ENCODE measurements at regions not wholly inside any gene's neighbourhood (a gene's known extent, or its start where the extent isn't known, plus 50 kb on each side); places are given as distances from the start of the nearest gene placed in this dataset.
A peak's percentile ranks its signal among the peaks of the same experiment; 100 is the strongest.
"Not testable (repeated sequence)": the region's sequence is repeated elsewhere in the genome, so short reads cannot be mapped to it uniquely, and the experiment has no call there.

DNA sequence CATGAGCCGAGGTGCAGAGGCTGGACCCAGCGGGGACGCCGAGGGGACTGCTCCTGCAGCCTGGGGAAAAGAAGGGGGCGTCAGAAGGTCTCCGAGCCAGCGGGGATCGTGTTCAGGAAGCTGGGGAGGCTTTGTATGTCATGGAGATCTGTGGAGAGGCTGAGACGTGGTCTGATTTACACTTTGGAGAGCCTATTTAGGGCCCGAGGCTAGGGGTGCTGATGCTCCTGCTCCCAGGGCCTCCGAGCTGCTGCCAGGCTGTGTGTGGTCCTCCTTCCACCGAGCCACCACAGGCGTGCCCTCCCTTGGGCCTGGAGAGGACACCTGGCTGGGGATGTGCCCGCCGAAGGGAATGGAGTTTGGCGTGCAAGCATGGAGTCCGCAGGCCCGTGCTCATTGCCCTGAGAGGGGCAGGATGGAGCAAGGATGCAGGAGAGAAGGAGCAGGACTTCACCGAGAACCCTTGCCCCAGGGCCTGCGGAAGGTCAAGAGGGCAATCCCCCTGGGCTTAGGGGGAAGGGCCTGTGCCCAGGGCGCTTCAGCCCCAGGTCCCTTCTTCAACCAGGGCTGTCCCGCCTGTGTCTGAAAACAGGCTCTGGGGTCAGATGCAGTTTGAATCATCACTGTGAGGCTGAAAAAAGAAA, 252.5 kb downstream of the VAPA start:
- ATAC-seq (peak; percentile 15), DNase-seq (no peak)
- Mint-ChIP-seq H3K27me3 (no peaks in the 10 kb centered on the region), H3K4me1 (no peaks in the 10 kb centered on the region), H3K27ac (no peak overlapping the region), H3K9me3 (no peaks in the 10 kb centered on the region), H3K4me3 (no peak overlapping the region)

DNA sequence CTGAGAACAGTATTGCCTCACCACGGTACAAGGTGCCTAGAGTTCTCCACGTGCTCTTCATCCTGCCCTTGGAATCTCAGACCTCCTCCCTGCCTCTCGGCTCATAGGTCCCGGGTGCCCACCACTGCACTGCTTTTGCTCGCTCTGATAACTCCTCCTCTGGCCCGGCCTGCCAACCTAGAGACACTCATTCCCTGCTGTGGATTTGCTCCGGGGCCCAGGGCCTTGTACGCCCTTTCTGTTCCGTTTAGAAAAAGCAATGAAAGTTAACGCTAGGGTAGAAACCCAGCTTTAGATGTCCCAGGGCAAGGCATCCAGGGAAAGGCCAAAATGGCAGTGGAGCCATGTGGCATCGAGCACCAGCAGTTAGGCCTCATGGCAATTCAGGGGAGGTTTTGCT, 253.9 kb downstream of the VAPA start:
- H3K4me3 Mint-ChIP-seq = no peak overlapping the region
- H3K27me3 Mint-ChIP-seq = no peaks in the 10 kb centered on the region
- ATAC-seq = no peak
- H3K4me1 Mint-ChIP-seq = no peaks in the 10 kb centered on the region
- DNase-seq = no peak
- H3K9me3 Mint-ChIP-seq = no peaks in the 10 kb centered on the region
- H3K27ac Mint-ChIP-seq = peak overlapping the region in 1 of 2 donors; percentile 62

DNA sequence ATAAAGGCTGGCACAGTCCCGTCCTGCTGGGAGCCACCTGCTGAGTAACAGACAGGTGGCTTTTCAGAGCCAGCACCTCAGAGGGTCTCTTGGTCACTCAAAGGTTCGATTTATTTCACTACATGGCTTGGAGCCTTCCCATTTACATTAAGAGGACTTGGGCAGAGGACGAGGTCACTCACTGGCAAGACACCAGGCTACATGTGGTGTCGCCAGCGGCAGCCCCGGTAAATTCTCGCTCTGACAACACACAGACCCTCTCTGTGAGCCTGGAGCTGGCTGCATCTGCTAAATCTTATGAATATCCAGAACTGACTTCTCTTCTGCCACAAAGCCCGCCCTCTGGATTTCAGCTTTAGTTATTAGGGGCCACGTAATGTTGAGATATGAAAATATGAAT, 254.7 kb downstream of the VAPA start:
- ATAC-seq (no peak), DNase-seq (no peak)
- no peaks in the 10 kb centered on the region for H3K9me3 Mint-ChIP-seq
- H3K27me3 Mint-ChIP-seq = no peaks in the 10 kb centered on the region
- no peaks in the 10 kb centered on the region for H3K4me1 Mint-ChIP-seq
- no peak overlapping the region for H3K27ac Mint-ChIP-seq
- H3K4me3 Mint-ChIP-seq = no peak overlapping the region

DNA sequence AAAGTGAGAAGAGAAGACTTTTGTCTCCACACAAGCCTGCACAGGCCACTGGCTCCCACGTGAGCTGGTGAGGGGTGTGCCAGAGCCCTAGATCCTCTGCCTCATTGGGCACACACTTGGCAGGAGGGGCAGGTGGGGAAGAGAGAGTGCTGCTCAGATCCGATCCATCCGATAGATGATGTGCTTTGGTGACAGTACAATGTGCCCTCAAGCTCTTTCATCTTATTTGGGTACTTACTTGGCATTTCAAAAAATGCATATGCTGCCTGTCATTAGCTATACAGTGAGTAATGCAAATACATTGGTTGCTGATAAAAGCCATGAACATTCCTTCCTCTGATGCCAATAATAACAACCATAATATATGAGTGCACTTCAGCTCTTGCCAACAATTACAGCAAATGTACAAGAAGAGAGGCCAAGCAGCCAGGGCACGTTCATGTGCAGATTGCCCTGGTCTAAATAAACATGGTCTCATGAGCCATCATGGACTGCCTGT, 255.3 kb downstream of the VAPA start:
- Mint-ChIP-seq H3K4me3 (no peak overlapping the region), H3K9me3 (no peaks in the 10 kb centered on the region), H3K27ac (peak overlapping the region in 1 of 2 donors; percentile 73), H3K4me1 (no peaks in the 10 kb centered on the region), H3K27me3 (no peaks in the 10 kb centered on the region)
- no peak for DNase-seq
- no peak for ATAC-seq

DNA sequence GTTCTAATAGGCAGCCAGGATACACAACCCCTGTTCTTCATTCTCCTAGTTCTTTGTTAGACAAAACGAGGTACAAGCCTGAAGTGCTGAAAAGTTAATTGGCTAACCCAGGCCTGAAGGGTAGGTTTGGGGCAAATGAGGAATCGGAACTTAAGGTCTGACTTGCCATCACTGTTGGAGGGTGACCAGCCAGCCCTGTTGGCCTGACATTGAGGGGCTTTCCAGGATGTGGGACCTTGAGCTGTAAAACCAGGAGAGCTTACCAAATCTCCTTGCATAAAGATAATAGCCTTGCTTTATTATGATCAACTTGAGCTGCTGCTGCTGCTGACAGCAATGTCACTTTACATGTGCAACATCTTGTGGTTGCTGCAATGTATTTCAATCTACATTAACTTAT, 256.0 kb downstream of the VAPA start:
- DNase-seq = no peak
- no peak overlapping the region for H3K4me3 Mint-ChIP-seq
- H3K4me1 Mint-ChIP-seq = no peaks in the 10 kb centered on the region
- no peaks in the 10 kb centered on the region for H3K27me3 Mint-ChIP-seq
- no peak for ATAC-seq
- no peak overlapping the region for H3K27ac Mint-ChIP-seq
- H3K9me3 Mint-ChIP-seq = no peaks in the 10 kb centered on the region

DNA sequence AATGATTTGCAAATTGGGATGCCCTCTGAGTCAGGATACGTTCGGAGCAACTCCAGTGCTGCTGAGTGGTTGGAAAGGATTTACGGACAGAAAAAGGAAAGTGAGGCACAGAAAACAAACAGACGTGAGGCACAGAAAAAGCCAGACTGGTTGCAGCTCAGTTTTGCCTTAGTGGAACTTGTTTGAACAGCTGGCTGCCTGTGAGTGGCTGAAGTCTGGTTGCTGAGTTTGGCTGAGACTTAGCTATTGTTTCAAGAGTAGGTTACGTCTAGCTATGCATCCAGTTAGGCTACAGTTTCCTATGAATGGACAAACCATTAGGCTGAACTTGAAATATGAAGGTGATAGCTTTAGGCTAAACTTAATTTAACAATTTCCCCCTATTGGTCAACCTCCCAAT, 256.6 kb downstream of the VAPA start:
- Mint-ChIP-seq H3K27me3 (peaks cover under 1% of the 10 kb centered on the region), H3K4me1 (no peaks in the 10 kb centered on the region), H3K4me3 (no peak overlapping the region), H3K27ac (no peak overlapping the region), H3K9me3 (no peaks in the 10 kb centered on the region)
- DNase-seq (no peak), ATAC-seq (no peak)

DNA sequence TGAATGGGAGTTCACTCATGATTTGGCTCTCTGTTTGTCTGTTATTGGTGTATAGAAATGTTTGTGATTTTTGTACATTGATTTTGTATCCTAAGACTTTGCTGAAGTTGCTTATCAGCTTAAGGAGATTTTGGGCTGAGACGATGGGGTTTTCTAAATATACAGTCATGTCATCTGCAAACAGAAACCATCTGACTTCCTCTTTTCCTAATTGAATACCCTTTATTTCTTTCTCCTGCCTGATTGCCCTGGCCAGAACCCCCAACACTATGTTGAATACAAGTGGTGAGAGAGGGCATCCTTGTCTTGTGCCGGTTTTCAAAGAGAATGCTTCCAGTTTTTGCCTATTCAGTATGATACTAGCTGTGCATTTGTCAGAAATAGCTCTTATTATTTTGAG, 261.5 kb downstream of the VAPA start:
- not testable (repeated sequence) for H3K4me3 Mint-ChIP-seq, ATAC-seq, H3K27ac Mint-ChIP-seq, DNase-seq
- Mint-ChIP-seq H3K27me3 (peaks cover 22% of the 10 kb centered on the region), H3K4me1 (peaks cover 16% of the 10 kb centered on the region), H3K9me3 (peaks cover 4 to 30% of the 10 kb centered on the region in 2 donors)

DNA sequence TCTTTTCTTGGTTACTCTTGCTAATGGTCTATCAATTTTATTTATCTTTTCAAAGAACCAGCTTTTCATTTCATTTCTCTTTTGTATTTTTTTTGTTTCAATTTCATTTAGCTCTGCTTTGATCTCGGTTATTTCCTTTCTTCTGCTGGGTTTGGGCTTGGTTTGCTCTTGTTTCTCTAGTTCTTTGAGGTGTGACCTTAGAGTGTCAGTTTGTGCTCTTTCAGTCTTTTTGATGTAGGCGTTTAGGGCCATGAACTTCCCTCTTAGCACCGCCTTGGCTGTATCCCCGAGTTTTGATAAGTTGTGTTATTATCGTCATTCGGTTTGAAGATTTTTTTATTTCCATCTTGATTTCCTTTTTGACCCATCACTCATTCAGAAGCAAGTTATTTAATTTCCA, 265.5 kb downstream of the VAPA start:
- not testable (repeated sequence) for H3K27ac Mint-ChIP-seq, ATAC-seq
- Mint-ChIP-seq H3K27me3 (peaks cover 22% of the 10 kb centered on the region), H3K4me3 (peak overlapping the region in 1 of 2 donors; percentile 2), H3K9me3 (peaks cover 8 to 52% of the 10 kb centered on the region in 2 donors), H3K4me1 (peaks cover 17% of the 10 kb centered on the region)
- DNase-seq = peak in 1 of 2 donors; percentile 3

DNA sequence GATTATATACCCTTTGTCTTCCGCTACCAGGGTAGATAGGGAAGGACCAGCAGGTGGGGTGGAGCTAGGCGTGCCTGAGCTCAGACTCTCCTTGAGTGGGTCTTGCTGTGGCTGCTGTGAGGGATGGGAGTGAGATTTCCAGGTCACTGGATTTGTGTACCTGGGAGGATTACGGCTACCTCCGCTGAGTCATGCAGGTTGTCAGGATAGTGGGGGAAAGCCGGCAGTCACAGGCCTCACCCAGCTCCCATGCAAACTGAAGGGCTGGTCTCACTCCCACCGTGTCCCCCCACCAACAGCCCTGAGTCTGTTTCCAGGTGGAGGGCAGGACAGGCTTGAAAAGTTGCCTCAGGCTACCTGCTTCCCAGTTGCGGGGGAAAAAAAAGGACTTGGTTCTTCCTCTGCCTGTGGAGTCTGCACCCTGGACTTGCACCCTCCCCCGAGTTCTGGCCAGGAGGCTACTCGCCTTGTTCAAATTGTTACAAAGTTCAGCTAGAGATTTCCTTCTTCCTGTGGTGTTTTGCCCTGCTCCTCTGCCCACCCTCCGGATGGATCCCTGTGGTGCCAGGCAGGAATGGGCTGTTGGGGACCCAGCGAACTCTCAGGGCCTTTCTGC, 268.3 kb downstream of the VAPA start:
- no peak for ATAC-seq
- peaks cover 4% of the 10 kb centered on the region for H3K27me3 Mint-ChIP-seq
- H3K27ac Mint-ChIP-seq = no peak overlapping the region
- no peak for DNase-seq
- H3K4me3 Mint-ChIP-seq = no peak overlapping the region
- H3K4me1 Mint-ChIP-seq = peaks cover 23% of the 10 kb centered on the region
- H3K9me3 Mint-ChIP-seq = peaks cover 4 to 45% of the 10 kb centered on the region in 2 donors

DNA sequence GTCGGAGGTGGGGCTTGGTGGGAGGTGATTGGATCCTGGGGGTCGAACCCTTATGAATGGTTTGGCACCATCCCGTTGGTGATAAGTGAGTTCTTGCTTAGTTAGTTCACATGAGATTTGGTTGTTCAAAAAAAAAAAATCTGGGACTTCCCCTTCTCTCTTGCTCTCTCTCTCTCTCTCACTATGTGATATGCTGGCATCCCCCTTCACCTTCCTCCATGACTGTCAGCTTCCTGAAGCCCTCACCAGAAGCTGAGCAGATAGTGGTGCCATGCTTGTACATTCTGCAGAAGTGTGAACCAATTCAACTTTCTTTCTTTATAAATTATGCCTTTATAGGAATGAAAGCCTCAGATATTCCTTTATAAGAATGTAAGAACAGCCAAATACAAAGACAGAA, 269.7 kb upstream of the APCDD1 start:
- Mint-ChIP-seq H3K27me3 (no peaks in the 10 kb centered on the region), H3K4me1 (peaks cover 12% of the 10 kb centered on the region), H3K9me3 (peaks cover 4 to 22% of the 10 kb centered on the region in 2 donors), H3K27ac (no peak overlapping the region), H3K4me3 (no peak overlapping the region)
- no peak for DNase-seq
- ATAC-seq = no peak

DNA sequence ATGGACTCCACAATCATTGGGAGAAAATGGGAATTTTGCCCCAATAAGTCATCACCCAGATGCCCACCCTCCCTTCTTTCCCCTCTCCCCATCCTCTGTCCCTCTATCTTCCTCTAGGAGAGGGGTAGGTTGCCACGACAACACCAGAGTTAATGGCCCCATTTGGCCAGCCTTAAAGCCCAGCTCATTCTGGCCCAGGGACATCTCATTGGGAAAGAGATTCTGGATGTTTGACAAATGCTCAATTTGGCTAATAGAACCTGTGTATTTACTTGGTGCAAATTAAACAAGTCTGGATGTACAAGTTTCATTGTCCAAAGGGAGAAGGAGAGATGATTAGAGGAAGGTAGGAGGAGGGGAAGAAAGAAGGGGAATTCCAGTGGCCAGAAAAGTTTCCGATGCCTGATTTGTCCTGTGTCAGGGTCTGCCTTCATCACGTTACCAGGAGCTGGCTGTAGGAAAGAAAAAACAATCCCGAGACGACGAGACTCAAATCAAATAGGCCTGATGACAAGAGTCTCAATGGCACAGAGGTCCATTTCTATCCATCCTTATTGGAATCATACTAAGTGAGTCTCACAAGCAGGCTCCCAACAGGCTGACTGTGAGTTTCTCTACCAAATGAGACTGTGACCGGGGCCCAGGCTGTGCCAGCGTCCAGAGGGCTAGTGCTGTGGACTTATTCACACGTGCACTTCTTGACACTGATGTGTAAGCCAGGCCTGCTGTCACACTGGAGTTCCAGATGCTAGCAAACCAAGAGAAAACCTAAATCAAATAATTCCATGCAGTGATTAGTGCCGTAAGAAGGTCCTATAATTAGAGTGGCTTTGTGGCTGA, 265.2 kb upstream of the APCDD1 start:
- H3K27ac Mint-ChIP-seq = no peak overlapping the region
- H3K4me1 Mint-ChIP-seq = peaks cover 6% of the 10 kb centered on the region
- no peak for DNase-seq
- ATAC-seq = no peak
- no peaks in the 10 kb centered on the region for H3K27me3 Mint-ChIP-seq
- no peaks in the 10 kb centered on the region for H3K9me3 Mint-ChIP-seq
- no peak overlapping the region for H3K4me3 Mint-ChIP-seq

DNA sequence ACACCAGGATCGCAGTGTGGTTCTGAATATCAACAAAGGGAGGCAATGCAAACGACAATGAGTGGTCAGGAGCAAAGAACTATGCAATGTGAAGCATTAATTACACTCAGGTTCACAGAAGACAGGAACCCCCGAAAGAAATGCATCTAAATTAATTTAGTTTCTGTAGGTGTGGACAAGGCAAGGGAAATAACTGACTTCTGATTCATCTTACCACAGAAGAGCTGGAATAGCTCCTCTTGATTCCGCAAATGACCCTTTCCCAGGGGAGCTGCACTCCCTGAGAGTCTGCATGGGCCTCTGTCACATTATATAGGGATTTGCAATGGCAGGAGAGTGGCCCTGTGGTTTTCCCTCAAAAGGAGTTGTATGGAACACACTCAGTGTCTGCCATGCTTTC, 263.9 kb upstream of the APCDD1 start:
- Mint-ChIP-seq H3K4me3 (no peak overlapping the region), H3K27ac (no peak overlapping the region), H3K4me1 (no peaks in the 10 kb centered on the region), H3K9me3 (no peaks in the 10 kb centered on the region), H3K27me3 (no peaks in the 10 kb centered on the region)
- ATAC-seq (no peak), DNase-seq (no peak)

DNA sequence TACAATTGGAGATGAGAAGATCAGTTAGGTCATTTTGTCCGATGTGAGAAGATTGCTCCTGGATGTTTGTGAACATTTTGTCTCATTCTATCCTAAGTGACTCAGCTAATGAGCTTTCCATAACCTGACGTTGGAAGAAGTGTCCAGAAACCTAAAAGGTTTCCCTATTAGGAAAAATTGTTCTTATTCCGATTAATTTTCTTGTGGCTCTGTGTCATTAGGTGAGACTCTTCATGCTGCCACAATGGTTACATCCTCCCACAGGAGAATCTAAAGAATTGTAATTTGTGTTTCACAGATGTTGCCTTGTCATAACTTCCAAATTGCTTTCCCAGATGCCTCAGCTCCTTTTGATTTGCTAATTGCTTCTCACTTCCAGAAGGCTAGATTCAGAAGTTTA, 261.0 kb upstream of the APCDD1 start:
- DNase-seq (no peak), ATAC-seq (no peak)
- no peak overlapping the region for H3K4me3 Mint-ChIP-seq
- H3K27ac Mint-ChIP-seq = no peak overlapping the region
- H3K9me3 Mint-ChIP-seq = no peaks in the 10 kb centered on the region
- H3K4me1 Mint-ChIP-seq = no peaks in the 10 kb centered on the region
- H3K27me3 Mint-ChIP-seq = no peaks in the 10 kb centered on the region

DNA sequence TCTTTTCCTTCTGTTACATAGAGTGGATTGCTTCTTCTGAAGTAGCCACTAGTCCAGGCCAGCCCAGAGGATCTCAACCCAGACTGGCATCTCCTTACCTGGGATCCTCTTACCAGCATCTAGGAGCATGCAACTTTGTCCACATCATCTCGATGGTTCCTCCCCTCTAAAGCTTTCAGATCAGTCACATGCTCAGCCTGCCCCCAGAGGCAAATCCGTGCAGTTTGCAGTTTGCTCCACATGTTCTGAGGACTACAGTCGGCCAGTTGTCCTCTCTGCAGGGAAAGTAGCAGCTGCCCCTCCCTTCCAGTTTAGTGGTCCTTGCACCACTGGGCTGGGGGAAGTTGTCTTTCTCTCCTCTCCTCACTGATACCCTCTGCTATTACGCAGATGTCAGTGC, 259.8 kb upstream of the APCDD1 start:
- H3K27me3 Mint-ChIP-seq = no peaks in the 10 kb centered on the region
- H3K4me1 Mint-ChIP-seq = no peaks in the 10 kb centered on the region
- H3K9me3 Mint-ChIP-seq = no peaks in the 10 kb centered on the region
- no peak for DNase-seq
- no peak for ATAC-seq
- no peak overlapping the region for H3K4me3 Mint-ChIP-seq
- H3K27ac Mint-ChIP-seq = no peak overlapping the region

DNA sequence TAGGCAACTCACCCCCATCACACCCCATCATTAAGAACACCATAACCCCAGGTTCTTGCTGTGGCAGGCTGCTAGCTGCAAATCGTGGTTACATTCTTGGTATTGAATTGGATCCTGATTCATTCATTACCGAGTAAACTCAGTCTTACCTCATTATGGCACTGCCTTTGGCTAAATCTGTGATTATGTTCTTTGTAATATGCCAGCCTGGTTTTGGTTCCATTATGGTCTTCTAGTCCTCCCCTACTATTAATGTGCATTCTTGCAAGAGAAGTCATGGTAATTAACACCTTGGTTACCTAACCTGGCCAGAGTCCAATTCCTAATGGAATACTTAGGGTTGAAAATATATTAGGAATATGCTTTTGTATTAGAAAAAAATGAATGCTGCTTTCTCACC, 258.9 kb upstream of the APCDD1 start:
- H3K9me3 Mint-ChIP-seq = no peaks in the 10 kb centered on the region
- DNase-seq (no peak), ATAC-seq (no peak)
- no peak overlapping the region for H3K27ac Mint-ChIP-seq
- no peaks in the 10 kb centered on the region for H3K4me1 Mint-ChIP-seq
- H3K4me3 Mint-ChIP-seq = no peak overlapping the region
- H3K27me3 Mint-ChIP-seq = no peaks in the 10 kb centered on the region

DNA sequence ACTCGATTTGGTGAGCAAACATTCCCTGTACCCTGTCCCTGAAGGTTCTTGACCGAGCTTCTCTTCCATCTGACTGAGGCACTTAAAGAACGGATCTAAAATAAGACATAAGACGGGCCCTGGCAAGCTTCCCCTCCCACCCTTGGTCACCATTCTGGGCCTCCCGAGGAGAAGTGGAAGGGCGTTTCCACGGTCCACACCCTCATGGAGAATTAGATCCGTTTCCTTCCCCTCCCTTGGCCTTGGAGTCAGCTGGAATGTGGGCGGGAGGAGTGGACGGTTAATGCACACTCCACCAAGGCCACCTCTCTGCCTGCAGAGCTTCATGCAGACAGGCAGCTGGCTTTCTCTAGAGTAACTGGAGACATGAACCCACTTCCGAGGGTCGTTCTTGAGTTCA, 257.3 kb upstream of the APCDD1 start:
- Mint-ChIP-seq H3K27me3 (no peaks in the 10 kb centered on the region), H3K9me3 (no peaks in the 10 kb centered on the region), H3K4me3 (no peak overlapping the region), H3K4me1 (no peaks in the 10 kb centered on the region), H3K27ac (peak overlapping the region in 1 of 2 donors; percentile 48)
- DNase-seq (no peak), ATAC-seq (no peak)

All from stimulated activated naive CD8-positive, alpha-beta T cell treated with anti-CD3 and anti-CD28 coated beads, Interleukin-15, amount 100 ng/mL, for 72 hours (primary cell).